GM19397 (cell line): ENCODE measurements at regions not wholly inside any gene's neighbourhood (a gene's known extent, or its start where the extent isn't known, plus 50 kb on each side); places are given as distances from the start of the nearest gene placed in this dataset.
"Not testable (repeated sequence)": the region's sequence is repeated elsewhere in the genome, so short reads cannot be mapped to it uniquely, and the experiment has no call there.

ENCODE experiments used
- ATAC-seq: cut with Tn5 transposase; IDR thresholded peaks from one replicate; pipeline ENCODE4 v1.9.1; 2021; ENCODE audit warnings: mild to moderate bottlenecking, moderate library complexity; ENCODE audit not compliant: unreplicated experiment

- no peak for ATAC-seq
These were observed 59.7 kb downstream of the NAA11 start for GRCh38 chr4:79266136-79266535.

GRCh38 chr4:79259242-79259641, 66.6 kb downstream of the NAA11 start:
- ATAC-seq, result no peak

DNA sequence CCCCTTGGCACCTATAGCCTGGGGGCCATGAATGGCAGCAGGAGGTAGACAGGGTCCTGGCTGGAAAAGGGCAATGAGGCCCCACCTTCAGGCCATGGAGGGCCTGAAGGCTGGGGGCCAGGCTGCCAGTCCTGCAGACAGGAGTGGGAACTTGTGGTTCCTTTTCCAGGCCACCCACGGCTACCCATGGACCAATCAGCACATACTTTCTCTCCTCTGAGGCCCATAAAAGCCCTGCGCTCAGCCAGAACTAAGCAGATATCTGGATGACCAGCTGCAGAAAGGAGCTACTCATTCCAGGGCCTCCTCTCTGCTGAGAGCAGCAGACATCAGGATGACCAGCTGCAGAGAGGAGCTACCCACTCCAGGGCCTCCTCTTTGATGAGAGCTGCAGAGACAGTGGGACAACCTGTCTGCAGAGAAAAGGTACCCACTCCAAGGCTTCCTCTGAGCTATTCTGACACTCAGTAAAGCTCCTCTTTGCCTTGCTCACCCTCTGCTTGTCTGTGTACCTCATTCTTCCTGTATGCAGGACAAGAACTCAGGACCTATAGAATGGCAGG, 67.2 kb downstream of the NAA11 start:
- no peak for ATAC-seq

DNA sequence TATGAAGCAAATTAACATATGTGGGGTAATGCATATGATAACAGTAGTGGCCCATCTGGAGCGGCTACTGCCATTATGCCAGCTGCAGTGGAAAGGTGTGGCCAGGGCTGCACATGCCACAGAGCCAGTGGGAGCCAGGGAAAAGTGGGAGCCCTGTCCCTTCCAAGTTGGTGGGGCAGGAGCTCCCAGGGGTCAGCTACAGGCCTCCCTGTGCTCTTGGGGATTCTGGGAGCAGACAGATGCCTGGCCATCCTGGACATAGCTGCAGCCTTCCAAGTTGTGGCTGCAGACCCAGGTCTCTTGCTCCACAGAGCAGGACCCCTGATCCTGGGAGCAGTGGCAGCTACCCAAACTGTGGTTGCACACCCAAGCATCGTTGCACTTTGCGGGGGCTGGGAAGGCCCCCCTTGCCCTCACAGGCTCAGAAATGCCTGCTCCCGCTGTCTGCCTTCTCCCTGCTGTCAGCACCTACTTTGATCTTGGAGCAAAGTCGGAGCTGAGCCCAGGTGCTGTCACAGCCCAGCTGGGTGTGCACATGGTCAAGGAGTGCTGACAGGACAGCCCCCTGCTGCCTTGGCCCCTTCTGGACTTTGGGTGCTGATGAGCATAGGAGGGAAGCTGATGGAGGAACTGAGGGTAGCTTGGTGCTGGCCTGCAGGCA, 67.8 kb downstream of the NAA11 start:
- ATAC-seq, result no peak

DNA sequence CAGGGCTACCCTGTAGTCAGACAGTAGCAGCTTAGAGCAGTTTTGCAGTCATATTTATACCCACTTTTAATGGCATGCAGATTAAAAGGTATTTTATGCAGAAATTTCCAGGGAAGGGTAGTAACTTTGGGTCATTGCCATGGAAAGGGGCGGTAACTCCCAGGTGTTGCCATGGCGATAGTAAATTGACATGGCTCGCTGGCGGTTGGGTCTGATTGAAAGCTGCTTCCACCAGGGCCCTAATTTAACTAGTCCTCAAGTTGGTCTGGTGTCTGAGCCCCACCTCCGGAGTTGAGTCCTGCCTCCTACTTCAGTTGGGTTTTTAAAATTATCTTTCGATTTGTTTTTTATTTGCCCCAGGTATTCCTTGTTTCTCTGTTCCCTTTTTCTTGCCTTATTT, 70.1 kb downstream of the NAA11 start:
- no peak for ATAC-seq

DNA sequence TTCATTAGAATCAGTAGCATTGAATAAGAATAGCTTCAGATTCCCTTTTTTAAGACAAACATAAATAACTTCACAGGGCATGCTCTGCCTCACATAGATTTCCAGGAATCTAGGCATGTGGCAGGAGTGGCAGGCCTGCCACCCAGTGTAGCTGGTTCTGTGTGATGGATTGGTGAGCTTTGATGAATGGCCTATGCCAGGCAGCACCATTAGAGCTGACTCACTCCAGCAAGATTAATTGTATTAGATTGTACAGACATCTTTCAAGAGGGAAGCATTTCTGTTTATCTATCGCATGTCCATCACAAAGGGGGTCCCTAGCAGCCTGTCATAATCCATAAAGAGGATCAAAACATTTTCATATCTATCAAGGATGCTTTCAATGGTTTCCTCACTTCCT, 71.9 kb downstream of the NAA11 start:
- no peak for ATAC-seq

- no peak for ATAC-seq
These were observed 72.7 kb downstream of the NAA11 start for GRCh38 chr4:79253168-79253567.

- ATAC-seq, result no peak
These were observed 75.0 kb downstream of the NAA11 start for GRCh38 chr4:79250887-79251286.

DNA sequence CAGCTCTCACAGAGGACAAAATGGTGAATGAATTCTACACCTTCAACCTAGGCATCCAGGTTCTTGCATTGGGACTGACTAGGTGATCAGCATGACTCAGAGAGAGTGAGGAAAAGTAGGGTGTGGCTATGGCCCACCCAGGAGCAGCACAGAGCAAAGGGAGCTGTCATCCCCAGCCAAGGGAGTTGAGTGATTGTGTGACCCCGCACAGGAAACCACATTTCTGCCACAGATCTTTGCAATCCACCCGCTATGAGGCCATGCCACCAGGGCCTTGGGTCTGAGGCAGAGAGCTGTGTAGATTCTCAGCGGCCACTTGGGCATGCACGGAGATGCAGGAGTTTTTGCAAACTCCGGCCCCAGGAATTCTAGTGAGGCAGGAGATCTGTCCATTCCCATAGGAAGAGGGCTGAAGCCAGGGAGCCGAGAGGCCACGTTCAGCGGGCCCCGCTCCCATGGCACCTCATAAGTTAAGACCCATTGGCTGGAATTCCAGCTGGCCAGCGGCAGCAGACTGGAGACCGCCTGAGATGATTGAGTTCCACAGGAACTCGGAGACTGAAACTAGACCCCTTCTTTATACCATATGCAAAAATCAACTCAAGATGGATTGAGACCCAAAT, 75.9 kb downstream of the NAA11 start:
- ATAC-seq, result peak; percentile 61

DNA sequence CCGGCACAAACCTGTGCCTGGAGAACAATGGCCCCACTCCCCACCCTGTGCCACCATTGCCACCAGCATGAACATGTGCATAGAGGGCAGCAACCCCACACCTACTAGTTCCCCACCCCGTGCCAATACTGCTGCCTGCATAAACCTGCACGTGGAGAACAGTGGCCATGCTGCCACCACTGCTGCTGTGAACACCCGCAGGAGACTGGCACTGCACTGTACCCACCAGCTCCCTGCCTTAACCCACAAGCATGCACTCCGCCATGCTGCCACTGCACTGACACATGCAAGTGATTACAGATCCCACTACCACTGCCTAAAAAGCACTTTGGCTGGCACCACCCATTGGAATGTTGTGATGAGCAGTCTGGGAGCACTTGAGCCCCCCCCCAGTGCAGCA, 77.3 kb downstream of the NAA11 start:
- no peak for ATAC-seq

- ATAC-seq, result no peak
These were observed 78.0 kb downstream of the NAA11 start for GRCh38 chr4:79247695-79248394.

- not testable (repeated sequence) for ATAC-seq
These were observed 80.5 kb downstream of the NAA11 start for GRCh38 chr4:79245200-79245940.

- no peak for ATAC-seq
These were observed 84.0 kb downstream of the NAA11 start for GRCh38 chr4:79241846-79242245.

DNA sequence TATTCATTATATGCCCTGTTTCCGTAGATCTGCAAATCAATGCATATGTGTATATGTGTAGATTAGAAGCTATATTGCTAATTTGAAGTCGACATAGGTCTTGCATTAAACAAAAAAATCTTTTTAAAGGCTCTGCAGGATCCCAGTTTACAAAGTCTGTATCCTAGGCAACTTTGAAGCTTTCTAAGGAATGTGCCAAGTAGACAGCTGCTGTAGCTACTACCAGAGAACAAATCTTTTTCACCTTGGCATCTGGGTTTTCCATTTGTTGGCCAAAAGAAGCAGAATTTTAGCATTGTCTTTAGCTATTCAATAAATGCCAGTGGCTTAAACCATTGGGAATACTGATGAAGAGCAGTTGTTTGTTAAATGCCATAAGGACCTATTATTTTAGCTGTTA, 88.0 kb downstream of the NAA11 start:
- ATAC-seq, result no peak

GRCh38 chr4:79236785-79237184, 89.1 kb downstream of the NAA11 start:
- ATAC-seq, result no peak

GRCh38 chr4:79235095-79235494, 90.8 kb downstream of the NAA11 start:
- ATAC-seq, result no peak

- ATAC-seq, result no peak
These were observed 92.0 kb downstream of the NAA11 start for GRCh38 chr4:79233820-79234219.

DNA sequence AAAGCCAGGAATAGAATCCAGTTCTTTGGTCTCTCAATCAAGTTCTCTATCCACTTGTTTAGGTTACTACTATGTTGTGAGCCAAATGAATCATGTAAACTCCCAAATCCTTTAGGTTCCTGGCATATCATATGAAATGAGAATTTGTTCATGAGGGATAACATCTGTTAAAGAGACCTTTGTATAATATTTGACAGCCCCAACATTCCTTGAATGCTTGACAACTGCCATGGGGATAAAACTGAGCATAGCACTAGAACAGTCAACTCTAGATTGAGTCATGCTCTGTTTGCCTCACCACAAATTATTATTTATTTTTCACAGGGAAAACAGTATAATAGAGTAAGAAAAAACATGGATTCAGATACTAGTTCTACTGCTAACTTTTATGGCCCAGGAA, 93.3 kb downstream of the NAA11 start:
- ATAC-seq, result no peak

DNA sequence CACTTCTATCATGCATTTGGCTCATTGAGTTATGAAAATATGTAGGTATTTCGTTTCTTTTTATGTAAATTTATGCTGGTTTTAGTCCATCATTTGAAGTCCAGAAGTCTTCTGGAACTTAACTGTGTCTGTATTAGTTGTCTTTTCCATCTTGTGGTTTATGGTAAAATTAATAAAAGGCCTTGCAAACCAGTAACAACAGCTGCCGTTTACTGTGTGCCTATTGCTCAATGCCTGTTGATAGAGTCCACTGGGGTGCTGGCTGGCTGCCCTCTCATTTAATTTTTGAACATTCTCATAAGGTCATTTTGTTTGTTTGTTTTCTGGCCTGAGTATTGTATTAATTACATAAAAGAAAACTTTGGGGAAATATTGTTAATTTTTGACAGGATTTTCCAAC, 98.0 kb downstream of the NAA11 start:
- ATAC-seq, result no peak

GRCh38 chr4:79225360-79225759, 100.5 kb downstream of the NAA11 start:
- no peak for ATAC-seq

- no peak for ATAC-seq
These were observed 101.1 kb downstream of the NAA11 start for GRCh38 chr4:79224777-79225104.
